ENCODE measurements at regions not wholly inside any gene's neighbourhood (a gene's known extent, or its start where the extent isn't known, plus 50 kb on each side); places are given as distances from the start of the nearest gene placed in this dataset.

DNA sequence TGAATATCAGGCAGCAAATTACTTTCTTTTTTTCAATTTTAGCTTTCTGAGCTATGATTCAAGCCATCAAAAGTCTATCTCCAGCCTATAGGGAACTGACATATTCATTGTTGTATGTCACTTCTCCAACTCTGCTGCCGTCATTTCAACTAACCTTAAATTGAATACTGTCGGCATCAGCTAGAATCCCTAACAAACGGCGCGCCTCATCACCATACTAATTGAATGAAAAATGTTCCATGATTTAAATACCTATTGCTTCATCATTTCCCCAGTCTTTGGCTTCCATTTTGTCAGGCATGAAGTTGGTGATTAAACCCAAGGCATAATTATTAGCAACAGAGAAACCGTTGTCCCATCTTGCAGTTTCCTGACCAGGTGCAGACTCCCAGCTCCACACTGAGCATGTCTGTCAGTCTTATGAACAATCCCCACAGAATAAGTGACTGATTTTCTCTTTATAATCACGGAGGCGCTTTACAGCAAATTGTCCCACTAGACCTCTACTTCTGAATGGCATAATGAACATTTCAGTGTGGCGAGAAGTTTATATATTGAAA, 83.5 kb upstream of the NPY start:
- Histone ChIP-seq H3K4me1 (no peaks in the 10 kb centered on the region), H3K36me3 (no peaks in the 10 kb centered on the region), H3K4me3 (no peak overlapping the region), H3K27ac (no peak overlapping the region), H3K9me3 (no peaks in the 10 kb centered on the region), H3K27me3 (no peaks in the 10 kb centered on the region)
- intact Hi-C loops (cut with DNase I; ENCODE audit: low total_unique reads): no loop called here
- DNase-seq (ENCODE audit: low spot score in 2 of 2): no peak
- TF ChIP-seq POLR2AphosphoS5 (IDR thresholded peaks at IDR 0.05) (no peak), POLR2A (IDR thresholded peaks at IDR 0.05) (no peak)
- TF ChIP-seq, protein P1, sequence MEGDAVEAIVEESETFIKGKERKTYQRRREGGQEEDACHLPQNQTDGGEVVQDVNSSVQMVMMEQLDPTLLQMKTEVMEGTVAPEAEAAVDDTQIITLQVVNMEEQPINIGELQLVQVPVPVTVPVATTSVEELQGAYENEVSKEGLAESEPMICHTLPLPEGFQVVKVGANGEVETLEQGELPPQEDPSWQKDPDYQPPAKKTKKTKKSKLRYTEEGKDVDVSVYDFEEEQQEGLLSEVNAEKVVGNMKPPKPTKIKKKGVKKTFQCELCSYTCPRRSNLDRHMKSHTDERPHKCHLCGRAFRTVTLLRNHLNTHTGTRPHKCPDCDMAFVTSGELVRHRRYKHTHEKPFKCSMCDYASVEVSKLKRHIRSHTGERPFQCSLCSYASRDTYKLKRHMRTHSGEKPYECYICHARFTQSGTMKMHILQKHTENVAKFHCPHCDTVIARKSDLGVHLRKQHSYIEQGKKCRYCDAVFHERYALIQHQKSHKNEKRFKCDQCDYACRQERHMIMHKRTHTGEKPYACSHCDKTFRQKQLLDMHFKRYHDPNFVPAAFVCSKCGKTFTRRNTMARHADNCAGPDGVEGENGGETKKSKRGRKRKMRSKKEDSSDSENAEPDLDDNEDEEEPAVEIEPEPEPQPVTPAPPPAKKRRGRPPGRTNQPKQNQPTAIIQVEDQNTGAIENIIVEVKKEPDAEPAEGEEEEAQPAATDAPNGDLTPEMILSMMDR (IDR thresholded peaks at IDR 0.05): no peak

DNA sequence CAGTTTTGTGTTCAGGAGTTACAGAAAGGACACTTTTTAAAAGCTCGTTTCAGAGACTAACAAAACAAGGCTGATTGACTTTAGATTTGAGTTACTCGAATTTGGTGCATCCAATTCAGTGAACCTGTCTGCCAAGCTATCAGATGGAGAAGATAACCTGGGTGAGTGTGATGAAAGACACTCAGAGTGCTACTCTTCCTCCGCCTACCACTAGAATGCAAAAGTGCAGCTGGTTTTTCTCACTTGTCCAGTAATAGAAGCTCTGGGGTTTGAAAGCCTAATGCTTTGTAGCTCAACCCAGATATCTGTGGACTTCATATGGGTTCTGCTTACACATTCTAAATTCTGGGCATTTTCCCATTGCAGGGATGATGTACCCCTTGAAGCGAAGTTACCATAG, 82.8 kb upstream of the NPY start:
- intact Hi-C loops (cut with DNase I; ENCODE audit: low total_unique reads): no loop called here

DNA sequence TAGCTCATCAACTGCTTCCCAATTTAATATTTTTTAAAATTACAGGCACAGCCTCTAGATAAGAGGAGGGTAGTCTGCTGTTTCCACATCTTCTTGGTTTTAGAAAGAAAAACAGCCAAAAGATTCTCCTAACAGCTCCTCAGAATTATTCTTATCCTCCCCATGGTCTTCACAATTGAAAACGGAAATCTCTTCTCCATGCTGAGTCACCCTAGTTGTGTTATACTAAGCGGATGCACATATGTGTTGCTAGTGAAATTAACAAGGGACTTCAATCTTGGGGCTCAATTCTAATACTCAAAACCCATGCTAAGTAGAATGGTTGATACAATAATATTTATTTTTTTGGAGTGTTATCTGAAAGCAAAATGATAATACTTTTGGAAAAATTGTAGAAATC, 71.9 kb upstream of the NPY start:
- Histone ChIP-seq H3K36me3 (no peaks in the 10 kb centered on the region), H3K4me1 (no peaks in the 10 kb centered on the region), H3K27me3 (no peaks in the 10 kb centered on the region), H3K4me3 (no peak overlapping the region), H3K9me3 (no peaks in the 10 kb centered on the region), H3K27ac (no peak overlapping the region)
- intact Hi-C loops (cut with DNase I; ENCODE audit: low total_unique reads): no loop called here
- DNase-seq (ENCODE audit: low spot score in 2 of 2): no peak
- no peak for TF ChIP-seq POLR2A (IDR thresholded peaks at IDR 0.05)
- TF ChIP-seq, protein P1 (IDR thresholded peaks at IDR 0.05): no peak
- TF ChIP-seq POLR2AphosphoS5 (IDR thresholded peaks at IDR 0.05): no peak

More for the DNA sequence above, 82.8 kb upstream of the NPY start:
- no peaks in the 10 kb centered on the region for H3K9me3 ChIP-seq
- no peaks in the 10 kb centered on the region for H3K27me3 ChIP-seq
- TF ChIP-seq, protein P1 (IDR thresholded peaks at IDR 0.05): no peak
- TF ChIP-seq POLR2AphosphoS5 (IDR thresholded peaks at IDR 0.05) (no peak), POLR2A (IDR thresholded peaks at IDR 0.05) (no peak)
- no peaks in the 10 kb centered on the region for H3K36me3 ChIP-seq
- H3K27ac ChIP-seq: no peak overlapping the region
- H3K4me1 ChIP-seq: no peaks in the 10 kb centered on the region
- no peak overlapping the region for H3K4me3 ChIP-seq
- DNase-seq (ENCODE audit: low spot score in 2 of 2): no peak

DNA sequence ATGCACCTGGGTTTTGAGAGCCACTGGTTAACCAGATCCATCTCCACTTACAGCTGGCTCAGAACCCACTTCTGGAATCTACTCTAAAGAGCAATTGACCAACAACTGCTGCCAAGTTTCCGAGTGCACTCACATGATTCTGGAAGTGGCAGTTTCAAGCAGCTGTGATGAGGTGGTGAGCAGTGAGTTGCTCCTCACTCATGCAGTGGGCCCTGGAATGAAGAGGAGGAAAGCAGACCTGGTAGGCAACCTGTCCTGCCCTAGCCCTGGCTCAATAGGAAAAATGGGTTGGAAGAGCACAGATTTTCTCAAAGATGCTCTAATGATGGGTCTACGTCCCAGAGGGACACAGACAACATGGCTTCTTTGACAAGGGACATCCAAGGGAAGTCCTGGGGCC, 70.7 kb upstream of the NPY start:
- no peaks in the 10 kb centered on the region for H3K27me3 ChIP-seq
- H3K36me3 ChIP-seq: no peaks in the 10 kb centered on the region
- DNase-seq (ENCODE audit: low spot score in 2 of 2): no peak
- TF ChIP-seq POLR2A (IDR thresholded peaks at IDR 0.05): no peak
- no peak for TF ChIP-seq POLR2AphosphoS5 (IDR thresholded peaks at IDR 0.05)
- TF ChIP-seq, protein P1 (IDR thresholded peaks at IDR 0.05): no peak
- no peak overlapping the region for H3K27ac ChIP-seq
- no peaks in the 10 kb centered on the region for H3K4me1 ChIP-seq
- H3K4me3 ChIP-seq: no peak overlapping the region
- intact Hi-C loops (cut with DNase I; ENCODE audit: low total_unique reads): no loop called here
- no peaks in the 10 kb centered on the region for H3K9me3 ChIP-seq

DNA sequence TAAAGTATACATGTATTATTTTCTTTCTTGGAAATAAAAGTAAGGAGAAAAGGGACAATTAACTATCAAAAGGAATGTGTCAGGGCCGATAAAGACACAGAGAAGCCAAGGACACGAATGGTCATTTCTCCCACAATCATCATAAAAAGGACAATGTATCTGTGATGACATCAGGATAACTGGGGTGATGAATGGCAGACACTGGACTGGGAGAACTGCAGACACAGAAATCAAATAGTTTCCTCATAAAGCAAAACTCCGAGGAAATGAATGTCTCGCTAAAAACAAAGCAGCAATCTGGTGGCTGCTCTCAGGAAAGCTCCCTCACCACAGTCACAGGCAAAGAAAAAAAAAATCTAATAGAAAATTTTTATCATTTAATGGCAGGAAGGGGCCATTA, 69.3 kb upstream of the NPY start:
- Histone ChIP-seq H3K27ac (no peak overlapping the region), H3K9me3 (no peaks in the 10 kb centered on the region), H3K27me3 (no peaks in the 10 kb centered on the region), H3K4me3 (no peak overlapping the region), H3K36me3 (no peaks in the 10 kb centered on the region), H3K4me1 (no peaks in the 10 kb centered on the region)
- intact Hi-C loops (cut with DNase I; ENCODE audit: low total_unique reads): loop anchor here (2.0 kb wide), 1 partner anchor 42 kb away; no protein-coding TSS in a partner anchor
- TF ChIP-seq, protein P1 (IDR thresholded peaks at IDR 0.05): no peak
- TF ChIP-seq POLR2AphosphoS5 (IDR thresholded peaks at IDR 0.05): no peak
- TF ChIP-seq POLR2A (IDR thresholded peaks at IDR 0.05): no peak
- DNase-seq (ENCODE audit: low spot score in 2 of 2): no peak
